ENCODE measurements at regions not wholly inside any gene's neighbourhood (a gene's known extent, or its start where the extent isn't known, plus 50 kb on each side); places are given as distances from the start of the nearest gene placed in this dataset.

DNA sequence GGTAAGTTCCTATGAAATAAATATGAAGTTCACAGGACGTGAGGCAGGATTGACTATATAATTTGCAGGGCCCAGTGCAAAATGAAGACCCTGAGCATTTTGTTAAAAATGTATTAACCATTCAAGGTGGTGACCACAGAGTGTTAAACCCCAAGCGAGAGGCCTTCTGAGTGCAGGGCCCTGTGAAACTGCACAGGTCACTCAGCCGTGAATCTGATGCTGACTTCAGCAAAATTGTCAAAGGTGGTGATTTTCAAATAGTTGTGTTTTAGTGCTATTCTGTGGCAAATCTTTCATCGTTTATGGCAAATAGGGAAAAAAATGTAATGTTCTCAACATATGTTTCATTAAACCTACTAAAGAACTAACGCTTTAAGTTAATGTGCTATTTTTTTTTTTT is 334.0 kb upstream of the NAV3 start:
- intact Hi-C loops (cut with DNase I; ENCODE audit: low total_unique reads), result no loop called here
- DNase-seq (ENCODE audit: low spot score in 2 of 2), result no peak
- H3K4me3 ChIP-seq (ENCODE audit: low read depth, poor library complexity, severe bottlenecking), result no peak overlapping the region
- 92 to 97% methylated on average over 5 of the region's 5 CpGs for WGBS, 2 donors
- no peak for TF ChIP-seq POLR2A (IDR thresholded peaks at IDR 0.05)
- TF ChIP-seq CTCF (IDR thresholded peaks at IDR 0.05), result no peak

DNA sequence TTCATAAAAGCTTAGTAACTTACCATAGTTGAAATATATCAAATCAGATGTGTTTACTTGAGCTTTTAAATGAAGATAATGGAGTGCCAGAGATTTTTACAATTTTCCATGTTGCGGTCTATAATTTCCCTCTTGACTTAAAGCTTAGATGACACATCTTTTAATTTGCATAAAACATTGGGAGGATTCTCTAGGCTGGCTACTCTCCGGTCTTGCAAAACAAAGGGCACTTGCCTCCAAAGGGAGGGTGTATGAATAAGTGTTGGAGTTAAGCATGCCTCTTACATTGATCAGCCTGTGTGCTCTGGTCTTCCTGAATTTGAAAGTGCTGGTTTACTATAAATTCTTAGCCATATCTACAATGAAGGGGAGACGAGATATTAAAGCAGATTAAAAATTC is 336.4 kb upstream of the NAV3 start:
- intact Hi-C loops (cut with DNase I; ENCODE audit: low total_unique reads), result no loop called here
- DNase-seq (ENCODE audit: low spot score in 2 of 2), result no peak
- WGBS, 2 donors, result 81 to 83% methylated on average over 3 of the region's 3 CpGs
- TF ChIP-seq POLR2A (IDR thresholded peaks at IDR 0.05), result no peak
- TF ChIP-seq CTCF (IDR thresholded peaks at IDR 0.05), result no peak
- H3K4me3 ChIP-seq (ENCODE audit: low read depth, poor library complexity, severe bottlenecking), result no peak overlapping the region

GRCh38 chr12:77493302-77494168 is 337.2 kb upstream of the NAV3 start:
- H3K4me3 ChIP-seq (ENCODE audit: low read depth, poor library complexity, severe bottlenecking), result no peak overlapping the region
- TF ChIP-seq CTCF (IDR thresholded peaks at IDR 0.05), result no peak
- no peak for TF ChIP-seq POLR2A (IDR thresholded peaks at IDR 0.05)
- DNase-seq (ENCODE audit: low spot score in 2 of 2), result no peak
- WGBS, 2 donors, result 57 to 84% methylated on average over 5 of the region's 5 CpGs
- intact Hi-C loops (cut with DNase I; ENCODE audit: low total_unique reads), result no loop called here

- TF ChIP-seq POLR2A (IDR thresholded peaks at IDR 0.05) (no peak), CTCF (IDR thresholded peaks at IDR 0.05) (no peak)
- WGBS, 2 donors, result 86 to 91% methylated on average over 4 of the region's 4 CpGs
- intact Hi-C loops (cut with DNase I; ENCODE audit: low total_unique reads), result no loop called here
- H3K4me3 ChIP-seq (ENCODE audit: low read depth, poor library complexity, severe bottlenecking), result no peak overlapping the region
- DNase-seq (ENCODE audit: low spot score in 2 of 2), result no peak
Observed at GRCh38 chr12:77492536-77492935, 338.2 kb upstream of the NAV3 start.

GRCh38 chr12:77489331-77489970 is 341.2 kb upstream of the NAV3 start:
- intact Hi-C loops (cut with DNase I; ENCODE audit: low total_unique reads), result no loop called here
- no peak for DNase-seq (ENCODE audit: low spot score in 2 of 2)
- WGBS, 2 donors, result 76% methylated on average over 4 of the region's 4 CpGs
- H3K4me3 ChIP-seq (ENCODE audit: low read depth, poor library complexity, severe bottlenecking), result no peak overlapping the region
- TF ChIP-seq POLR2A (IDR thresholded peaks at IDR 0.05) (no peak), CTCF (IDR thresholded peaks at IDR 0.05) (no peak)
